GM06990 (cell line): ENCODE measurements at regions not wholly inside any gene's neighbourhood (a gene's known extent, or its start where the extent isn't known, plus 50 kb on each side); places are given as distances from the start of the nearest gene placed in this dataset.

Experiments
- DNase-seq: peaks from one replicate; pipeline ENCODE4 v3.0.0-alpha.2; 2011; ENCODE audit not compliant: insufficient read length; ENCODE audit errors: extremely low read depth
- H3K27me3 ChIP-seq: replicated peaks from 2 replicates; pipeline ENCODE4 v1.6.0; 2011; ENCODE audit warnings: low read length; ENCODE audit not compliant: control insufficient read depth, insufficient read depth
- H3K36me3 ChIP-seq: 2 replicates; pipeline ENCODE4 v1.5.1; 2011; ENCODE audit warnings: low read length; ENCODE audit not compliant: control insufficient read depth, insufficient read depth
- H3K4me3 ChIP-seq: replicated peaks from 2 replicates; pipeline ENCODE4 v1.5.1; 2011; ENCODE audit warnings: low read depth, mild to moderate bottlenecking, control low read depth, low read length
- TF ChIP-seq, protein P1 (sequence below): IDR thresholded peaks from 2 replicates; pipeline ENCODE4 v1.5.1; 2011; ENCODE audit warnings: low read length, control low read depth, mild to moderate bottlenecking, inconsistent platforms; ENCODE audit not compliant: insufficient read depth, poor library complexity, severe bottlenecking

- no peaks in the 10 kb centered on the region; the same call in none of the 2 replicates for H3K27me3 ChIP-seq
- no peaks in the 10 kb centered on the region for H3K36me3 ChIP-seq
- no peak for DNase-seq
- TF ChIP-seq, protein P1, sequence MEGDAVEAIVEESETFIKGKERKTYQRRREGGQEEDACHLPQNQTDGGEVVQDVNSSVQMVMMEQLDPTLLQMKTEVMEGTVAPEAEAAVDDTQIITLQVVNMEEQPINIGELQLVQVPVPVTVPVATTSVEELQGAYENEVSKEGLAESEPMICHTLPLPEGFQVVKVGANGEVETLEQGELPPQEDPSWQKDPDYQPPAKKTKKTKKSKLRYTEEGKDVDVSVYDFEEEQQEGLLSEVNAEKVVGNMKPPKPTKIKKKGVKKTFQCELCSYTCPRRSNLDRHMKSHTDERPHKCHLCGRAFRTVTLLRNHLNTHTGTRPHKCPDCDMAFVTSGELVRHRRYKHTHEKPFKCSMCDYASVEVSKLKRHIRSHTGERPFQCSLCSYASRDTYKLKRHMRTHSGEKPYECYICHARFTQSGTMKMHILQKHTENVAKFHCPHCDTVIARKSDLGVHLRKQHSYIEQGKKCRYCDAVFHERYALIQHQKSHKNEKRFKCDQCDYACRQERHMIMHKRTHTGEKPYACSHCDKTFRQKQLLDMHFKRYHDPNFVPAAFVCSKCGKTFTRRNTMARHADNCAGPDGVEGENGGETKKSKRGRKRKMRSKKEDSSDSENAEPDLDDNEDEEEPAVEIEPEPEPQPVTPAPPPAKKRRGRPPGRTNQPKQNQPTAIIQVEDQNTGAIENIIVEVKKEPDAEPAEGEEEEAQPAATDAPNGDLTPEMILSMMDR, result no peak
- H3K4me3 ChIP-seq, result no peak overlapping the region
Measured at GRCh38 chr9:96174371-96174770, 127.6 kb downstream of the HSD17B3 start.

DNA sequence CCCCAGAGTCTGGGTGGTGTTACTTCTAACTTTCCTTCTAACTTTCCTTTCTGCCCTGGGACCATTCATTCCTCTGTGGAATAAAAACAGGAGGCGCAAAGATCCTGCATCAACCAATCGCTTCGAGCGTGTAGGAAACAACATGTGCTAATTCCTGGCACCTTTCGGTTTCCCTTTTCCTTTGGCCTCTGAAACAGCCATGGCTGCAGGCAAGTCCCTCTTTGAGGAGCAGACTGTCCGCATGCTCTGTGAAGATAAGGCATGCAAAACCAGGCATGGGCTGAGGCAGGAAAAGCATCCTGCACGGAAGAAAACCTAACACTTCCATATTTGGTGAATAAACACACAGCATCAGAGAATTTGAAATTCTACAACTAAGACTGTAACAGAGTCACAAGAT lies 128.3 kb downstream of the HSD17B3 start:
- H3K4me3 ChIP-seq, result no peak overlapping the region
- no peak for DNase-seq
- TF ChIP-seq, protein P1, result no peak
- no peaks in the 10 kb centered on the region for H3K36me3 ChIP-seq
- H3K27me3 ChIP-seq, result no peaks in the 10 kb centered on the region; the same call in none of the 2 replicates

- TF ChIP-seq, protein P1, result no peak
- no peaks in the 10 kb centered on the region; the same call in none of the 2 replicates for H3K27me3 ChIP-seq
Measured at GRCh38 chr9:96172797-96173196, 129.2 kb downstream of the HSD17B3 start.

GRCh38 chr9:96171728-96172127 lies 130.2 kb downstream of the HSD17B3 start:
- Histone ChIP-seq H3K27me3 (no peaks in the 10 kb centered on the region; the same call in none of the 2 replicates), H3K36me3 (no peaks in the 10 kb centered on the region), H3K4me3 (no peak overlapping the region)
- TF ChIP-seq, protein P1, result no peak
- DNase-seq, result no peak

More at GRCh38 chr9:96172797-96173196, 129.2 kb downstream of the HSD17B3 start:
- DNase-seq, result no peak
- Histone ChIP-seq H3K4me3 (no peak overlapping the region), H3K36me3 (no peaks in the 10 kb centered on the region)

DNA sequence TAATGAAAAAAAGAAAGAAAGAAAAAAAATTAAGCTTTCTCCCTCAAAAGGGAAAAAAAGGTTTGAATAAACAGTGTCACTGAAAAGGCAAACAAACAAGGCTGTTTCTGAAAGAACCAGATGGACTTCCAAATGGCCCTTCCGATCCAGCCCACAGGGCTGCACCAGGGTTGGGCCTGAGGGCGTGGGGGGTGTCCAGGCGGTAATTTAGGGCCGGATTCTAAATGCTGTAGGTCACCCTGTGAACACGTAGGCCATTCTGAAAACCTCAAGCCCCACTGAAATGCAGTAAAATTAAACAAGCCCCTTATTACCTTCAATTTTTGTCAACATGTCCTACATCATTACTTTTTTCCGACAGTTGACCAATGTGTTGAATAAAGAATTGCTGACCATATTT lies 132.1 kb downstream of the HSD17B3 start:
- no peak for DNase-seq
- Histone ChIP-seq H3K27me3 (no peaks in the 10 kb centered on the region; the same call in none of the 2 replicates), H3K36me3 (no peaks in the 10 kb centered on the region), H3K4me3 (no peak overlapping the region)
- TF ChIP-seq, protein P1, result no peak

- TF ChIP-seq, protein P1, result no peak
- Histone ChIP-seq H3K27me3 (no peaks in the 10 kb centered on the region; the same call in none of the 2 replicates), H3K36me3 (no peaks in the 10 kb centered on the region), H3K4me3 (no peak overlapping the region)
- no peak for DNase-seq
Measured at GRCh38 chr9:96169484-96169883, 132.5 kb downstream of the HSD17B3 start.
